ENCODE measurements at regions not wholly inside any gene's neighbourhood (a gene's known extent, or its start where the extent isn't known, plus 50 kb on each side); places are given as distances from the start of the nearest gene placed in this dataset.

- Mint-ChIP-seq H3K4me1 (ENCODE audit: low read depth) (no peaks in the 10 kb centered on the region), H3K27ac (no peak overlapping the region), H3K36me3 (ENCODE audit: insufficient read depth) (peaks cover 3% of the 10 kb centered on the region), H3K27me3 (no peaks in the 10 kb centered on the region), H3K4me3 (ENCODE audit: low read depth) (no peak overlapping the region), H3K9me3 (ENCODE audit: low read depth) (peaks cover 8% of the 10 kb centered on the region)
- DNase-seq (ENCODE audit: low spot score, unreplicated experiment): no peak
- TF ChIP-seq CTCF (IDR thresholded peaks at IDR 0.05; ENCODE audit: unreplicated experiment): no peak
Observed at GRCh38 chr14:42782754-42783153, 1176.1 kb downstream of the LRFN5 start.

DNA sequence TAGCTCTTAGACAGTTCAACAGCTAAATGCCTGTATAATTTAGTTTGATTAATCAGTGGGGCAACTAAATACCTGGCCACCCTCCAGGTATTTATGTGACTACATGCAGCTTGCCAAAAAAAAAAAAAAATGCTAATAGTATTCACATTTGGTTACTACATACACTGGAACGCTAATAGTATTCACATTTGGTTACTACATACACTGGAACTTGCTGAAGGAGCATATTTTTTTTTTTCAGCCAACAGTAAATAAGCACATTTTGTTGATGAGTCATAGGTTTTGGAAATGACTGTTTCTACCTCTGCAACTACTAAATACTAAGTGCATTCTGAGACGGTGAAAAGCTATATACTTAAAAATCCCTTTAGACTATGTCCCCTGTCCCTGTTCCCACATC, 1172.3 kb downstream of the LRFN5 start:
- Mint-ChIP-seq H3K27me3 (no peaks in the 10 kb centered on the region), H3K4me1 (ENCODE audit: low read depth) (no peaks in the 10 kb centered on the region), H3K27ac (no peak overlapping the region), H3K4me3 (ENCODE audit: low read depth) (no peak overlapping the region), H3K36me3 (ENCODE audit: insufficient read depth) (no peaks in the 10 kb centered on the region), H3K9me3 (ENCODE audit: low read depth) (no peaks in the 10 kb centered on the region)
- TF ChIP-seq CTCF (IDR thresholded peaks at IDR 0.05; ENCODE audit: unreplicated experiment): no peak
- DNase-seq (ENCODE audit: low spot score, unreplicated experiment): no peak

GRCh38 chr14:42750771-42751170, 1144.1 kb downstream of the LRFN5 start:
- Mint-ChIP-seq H3K4me3 (ENCODE audit: low read depth) (no peak overlapping the region), H3K9me3 (ENCODE audit: low read depth) (no peaks in the 10 kb centered on the region), H3K4me1 (ENCODE audit: low read depth) (no peaks in the 10 kb centered on the region), H3K27ac (no peak overlapping the region), H3K27me3 (no peaks in the 10 kb centered on the region), H3K36me3 (ENCODE audit: insufficient read depth) (no peaks in the 10 kb centered on the region)
- TF ChIP-seq CTCF (IDR thresholded peaks at IDR 0.05; ENCODE audit: unreplicated experiment): no peak
- no peak for DNase-seq (ENCODE audit: low spot score, unreplicated experiment)

DNA sequence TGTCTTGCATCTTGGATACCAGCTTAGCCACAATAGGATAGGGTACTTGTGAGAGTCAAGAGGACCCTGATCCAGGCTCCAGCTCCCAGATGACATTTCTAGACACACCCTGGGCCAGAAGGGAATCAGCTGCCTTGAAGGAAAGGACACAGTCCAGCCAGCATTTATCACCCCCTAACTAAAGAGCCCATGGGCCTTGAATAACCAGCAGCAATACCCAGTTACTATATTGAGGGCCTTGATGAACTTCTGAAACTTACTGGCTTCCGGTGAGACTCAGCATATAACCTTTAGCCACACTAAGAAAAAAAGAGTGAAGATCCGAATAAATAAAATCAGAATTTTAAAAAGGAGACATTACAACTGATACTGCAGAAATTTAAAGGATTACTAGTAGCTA, 1135.4 kb downstream of the LRFN5 start:
- H3K9me3 Mint-ChIP-seq (ENCODE audit: low read depth): no peaks in the 10 kb centered on the region
- no peaks in the 10 kb centered on the region for H3K36me3 Mint-ChIP-seq (ENCODE audit: insufficient read depth)
- TF ChIP-seq CTCF (IDR thresholded peaks at IDR 0.05; ENCODE audit: unreplicated experiment): no peak
- DNase-seq (ENCODE audit: low spot score, unreplicated experiment): no peak
- no peak overlapping the region for H3K27ac Mint-ChIP-seq
- H3K4me1 Mint-ChIP-seq (ENCODE audit: low read depth): no peaks in the 10 kb centered on the region
- no peak overlapping the region for H3K4me3 Mint-ChIP-seq (ENCODE audit: low read depth)
- H3K27me3 Mint-ChIP-seq: no peaks in the 10 kb centered on the region

- Mint-ChIP-seq H3K4me3 (ENCODE audit: low read depth) (no peak overlapping the region), H3K27me3 (no peaks in the 10 kb centered on the region), H3K4me1 (ENCODE audit: low read depth) (no peaks in the 10 kb centered on the region), H3K9me3 (ENCODE audit: low read depth) (no peaks in the 10 kb centered on the region), H3K36me3 (ENCODE audit: insufficient read depth) (no peaks in the 10 kb centered on the region), H3K27ac (no peak overlapping the region)
- DNase-seq (ENCODE audit: low spot score, unreplicated experiment): no peak
- TF ChIP-seq CTCF (IDR thresholded peaks at IDR 0.05; ENCODE audit: unreplicated experiment): no peak
Observed at GRCh38 chr14:42736408-42736807, 1129.7 kb downstream of the LRFN5 start.
